Loucy (cell line): ENCODE measurements at regions not wholly inside any gene's neighbourhood (a gene's known extent, or its start where the extent isn't known, plus 50 kb on each side); places are given as distances from the start of the nearest gene placed in this dataset.

Experiments
- H2AFZ ChIP-seq: fragments of 200-600 bp; sonication (generic); 2 replicates; pipeline ENCODE4 v1.6.0; 2016; ENCODE audit warnings: antibody characterized with exemption, mild to moderate bottlenecking, low read length, moderate library complexity
- H3F3A ChIP-seq: fragments of 200-600 bp; 2 replicates; pipeline ENCODE4 v1.6.0; 2016; ENCODE audit warnings: antibody characterized with exemption, low read depth, mild to moderate bottlenecking
- H3K27me3 ChIP-seq: fragments of 200-600 bp; sonication (generic); 2 replicates; pipeline ENCODE4 v1.6.1; 2014; ENCODE audit warnings: low read length, mild to moderate bottlenecking; ENCODE audit not compliant: insufficient read depth, poor library complexity, severe bottlenecking
- H3K36me3 ChIP-seq: fragments of 200-600 bp; sonication (generic); 2 replicates; pipeline ENCODE4 v1.6.1; 2016; ENCODE audit warnings: low read length; ENCODE audit not compliant: insufficient read depth
- H3K4me1 ChIP-seq: fragments of 200-600 bp; sonication (generic); 2 replicates; pipeline ENCODE4 v1.5.1; 2014; ENCODE audit warnings: low read length, mild to moderate bottlenecking; ENCODE audit not compliant: insufficient read depth, poor library complexity, severe bottlenecking
- H3K4me2 ChIP-seq: fragments of 200-600 bp; sonication (generic); 2 replicates; pipeline ENCODE4 v1.6.0; 2014; ENCODE audit warnings: antibody characterized with exemption, low read length, low read depth, mild to moderate bottlenecking; ENCODE audit not compliant: poor library complexity, severe bottlenecking
- H3K4me3 ChIP-seq: fragments of 200-600 bp; sonication (generic); 2 replicates; pipeline ENCODE4 v1.5.1; 2014; ENCODE audit warnings: low read length, mild to moderate bottlenecking, mixed read lengths; ENCODE audit not compliant: poor library complexity, severe bottlenecking
- H3K79me2 ChIP-seq: fragments of 200-600 bp; sonication (generic); 2 replicates; pipeline ENCODE4 v1.6.1; 2014; ENCODE audit warnings: low read length; ENCODE audit not compliant: insufficient read depth
- H3K9ac ChIP-seq: fragments of 200-600 bp; sonication (generic); 2 replicates; pipeline ENCODE4 v1.6.0; 2014; ENCODE audit warnings: mild to moderate bottlenecking, low read depth, low read length, moderate library complexity; ENCODE audit not compliant: poor library complexity, severe bottlenecking
- H3K9me2 ChIP-seq: fragments of 200-600 bp; sonication (generic); replicated peaks from 2 replicates; pipeline ENCODE4 v1.6.1; 2016; ENCODE audit warnings: low read depth, low read length, mixed read lengths
- H3K9me3 ChIP-seq: fragments of 200-600 bp; sonication (generic); 2 replicates; pipeline ENCODE4 v1.6.1; 2014; ENCODE audit warnings: mild to moderate bottlenecking, antibody characterized with exemption, low read length, low read depth; ENCODE audit not compliant: insufficient read depth
- H4K20me1 ChIP-seq: fragments of 200-600 bp; sonication (generic); 2 replicates; pipeline ENCODE4 v1.6.0; 2014; ENCODE audit warnings: antibody characterized with exemption, low read length, mild to moderate bottlenecking; ENCODE audit not compliant: insufficient read depth, poor library complexity, severe bottlenecking
- CTCF ChIP-seq: fragments of 200-600 bp; sonication (generic); conservative IDR thresholded peaks from 2 replicates; pipeline ENCODE4 v1.5.1; 2014; ENCODE audit warnings: mild to moderate bottlenecking, antibody characterized with exemption, low read length
- EZH2phosphoT487 ChIP-seq: fragments of 200-600 bp; IDR thresholded peaks from 2 replicates; pipeline ENCODE4 v1.6.1; 2018; ENCODE audit warnings: antibody characterized with exemption, mild to moderate bottlenecking, moderate library complexity, borderline replicate concordance

DNA sequence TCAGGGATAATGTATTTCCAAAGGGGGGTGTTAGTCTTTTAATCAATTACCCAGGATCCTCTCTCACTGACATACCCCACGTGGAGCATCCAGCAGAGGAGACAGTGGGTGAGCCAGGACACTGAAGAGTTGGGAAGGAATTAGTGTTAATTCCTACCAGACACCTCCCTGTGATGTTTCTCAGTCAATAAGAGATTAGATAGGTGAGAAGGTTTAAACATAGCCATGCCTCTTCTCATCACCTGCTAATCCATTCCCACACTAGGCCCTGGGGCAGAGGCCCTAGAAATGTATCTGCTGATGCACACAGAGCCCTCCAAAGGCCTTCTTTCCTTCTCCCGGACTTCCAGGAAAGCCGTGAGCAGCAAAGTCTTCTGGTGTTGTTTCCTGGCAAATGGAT lies 363.6 kb upstream of the LARGE1 start:
- Histone ChIP-seq H4K20me1 (no peaks in the 10 kb centered on the region), H3K9ac (no peak overlapping the region), H3F3A (no peaks in the 10 kb centered on the region), H3K9me2 (no peaks in the 10 kb centered on the region), H3K27me3 (no peaks in the 10 kb centered on the region), H3K4me1 (no peaks in the 10 kb centered on the region), H3K36me3 (no peaks in the 10 kb centered on the region), H3K9me3 (peaks cover 4% of the 10 kb centered on the region; the same call in 1 of the 2 replicates), H2AFZ (no peak overlapping the region), H3K4me3 (no peak overlapping the region), H3K79me2 (no peaks in the 10 kb centered on the region), H3K4me2 (no peak overlapping the region)
- TF ChIP-seq EZH2phosphoT487 (no peak), CTCF (no peak)

- no peaks in the 10 kb centered on the region for H3K9me2 ChIP-seq
- TF ChIP-seq CTCF: no peak
- no peaks in the 10 kb centered on the region for H3F3A ChIP-seq
- H2AFZ ChIP-seq: no peak overlapping the region
- no peak overlapping the region for H3K9ac ChIP-seq
- no peaks in the 10 kb centered on the region for H3K79me2 ChIP-seq
- H3K9me3 ChIP-seq: no peaks in the 10 kb centered on the region
- no peaks in the 10 kb centered on the region for H3K4me1 ChIP-seq
- no peaks in the 10 kb centered on the region for H3K27me3 ChIP-seq
- no peaks in the 10 kb centered on the region for H4K20me1 ChIP-seq
- H3K4me2 ChIP-seq: no peak overlapping the region
- no peaks in the 10 kb centered on the region for H3K36me3 ChIP-seq
- no peak overlapping the region for H3K4me3 ChIP-seq
Observed at GRCh38 chr22:34293324-34293723, 373.0 kb upstream of the LARGE1 start.

- H4K20me1 ChIP-seq: no peaks in the 10 kb centered on the region
- no peaks in the 10 kb centered on the region for H3K27me3 ChIP-seq
- H2AFZ ChIP-seq: no peak overlapping the region
- no peaks in the 10 kb centered on the region for H3F3A ChIP-seq
- H3K4me2 ChIP-seq: no peak overlapping the region
- TF ChIP-seq EZH2phosphoT487 (no peak), CTCF (no peak)
- no peaks in the 10 kb centered on the region for H3K4me1 ChIP-seq
- H3K4me3 ChIP-seq: no peak overlapping the region
- H3K9me2 ChIP-seq: no peaks in the 10 kb centered on the region
- no peak overlapping the region for H3K9ac ChIP-seq
- no peaks in the 10 kb centered on the region for H3K9me3 ChIP-seq
- no peaks in the 10 kb centered on the region for H3K79me2 ChIP-seq
- no peaks in the 10 kb centered on the region for H3K36me3 ChIP-seq
Observed at GRCh38 chr22:34294476-34294875, 374.2 kb upstream of the LARGE1 start.
